ENCODE measurements at regions not wholly inside any gene's neighbourhood (a gene's known extent, or its start where the extent isn't known, plus 50 kb on each side); places are given as distances from the start of the nearest gene placed in this dataset.

DNA sequence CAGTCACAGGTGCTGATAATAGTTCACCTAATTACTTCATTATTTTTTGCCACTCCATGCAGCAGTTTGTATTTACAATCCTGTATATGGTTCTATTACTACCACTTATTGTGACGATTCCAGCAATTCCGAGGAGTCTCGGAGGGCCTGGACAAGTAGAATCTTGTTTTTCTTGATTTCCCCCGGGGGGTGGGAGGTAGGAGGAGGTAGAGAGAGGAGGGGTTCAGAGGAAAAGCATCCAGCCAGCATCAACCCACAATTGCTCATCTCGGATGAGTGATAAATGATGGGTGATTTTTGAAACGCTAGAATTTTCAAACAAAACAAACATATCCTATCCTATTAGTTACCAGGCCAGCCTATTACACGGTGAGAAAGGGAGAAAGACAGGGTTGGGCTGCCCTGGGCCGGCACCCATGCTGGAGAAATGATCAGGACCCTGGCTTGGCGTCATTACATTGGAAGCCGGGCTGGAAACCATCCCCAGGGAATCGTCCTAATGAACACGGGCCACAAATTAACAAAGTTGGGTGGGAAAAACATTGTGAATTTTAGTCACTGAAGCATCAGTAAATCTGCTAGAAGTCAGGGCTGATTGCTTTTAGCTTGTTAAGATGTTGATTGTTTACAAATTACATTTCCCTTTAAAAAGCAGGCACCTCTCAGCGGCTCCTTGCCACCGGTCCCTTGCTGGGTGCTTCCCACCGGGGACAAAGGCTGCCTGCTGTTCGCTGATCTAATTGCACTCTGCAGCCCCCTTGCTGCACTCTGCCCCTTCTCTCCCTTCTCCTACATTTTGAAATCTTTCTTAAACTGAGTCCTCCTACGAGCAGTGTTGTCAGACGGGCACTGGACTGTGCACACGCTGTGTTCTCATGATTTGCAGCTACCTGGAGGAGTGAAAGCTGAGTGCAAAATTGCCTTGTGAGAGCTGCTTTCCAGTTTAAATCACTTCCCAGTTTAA, 95.5 kb downstream of the FAM204A start:
- DNase-seq (ENCODE audit: low read depth in 2 of 2) = no peak

- DNase-seq (ENCODE audit: low read depth in 2 of 2) = no peak
These were observed 98.2 kb downstream of the FAM204A start for GRCh38 chr10:118243907-118244306.

DNA sequence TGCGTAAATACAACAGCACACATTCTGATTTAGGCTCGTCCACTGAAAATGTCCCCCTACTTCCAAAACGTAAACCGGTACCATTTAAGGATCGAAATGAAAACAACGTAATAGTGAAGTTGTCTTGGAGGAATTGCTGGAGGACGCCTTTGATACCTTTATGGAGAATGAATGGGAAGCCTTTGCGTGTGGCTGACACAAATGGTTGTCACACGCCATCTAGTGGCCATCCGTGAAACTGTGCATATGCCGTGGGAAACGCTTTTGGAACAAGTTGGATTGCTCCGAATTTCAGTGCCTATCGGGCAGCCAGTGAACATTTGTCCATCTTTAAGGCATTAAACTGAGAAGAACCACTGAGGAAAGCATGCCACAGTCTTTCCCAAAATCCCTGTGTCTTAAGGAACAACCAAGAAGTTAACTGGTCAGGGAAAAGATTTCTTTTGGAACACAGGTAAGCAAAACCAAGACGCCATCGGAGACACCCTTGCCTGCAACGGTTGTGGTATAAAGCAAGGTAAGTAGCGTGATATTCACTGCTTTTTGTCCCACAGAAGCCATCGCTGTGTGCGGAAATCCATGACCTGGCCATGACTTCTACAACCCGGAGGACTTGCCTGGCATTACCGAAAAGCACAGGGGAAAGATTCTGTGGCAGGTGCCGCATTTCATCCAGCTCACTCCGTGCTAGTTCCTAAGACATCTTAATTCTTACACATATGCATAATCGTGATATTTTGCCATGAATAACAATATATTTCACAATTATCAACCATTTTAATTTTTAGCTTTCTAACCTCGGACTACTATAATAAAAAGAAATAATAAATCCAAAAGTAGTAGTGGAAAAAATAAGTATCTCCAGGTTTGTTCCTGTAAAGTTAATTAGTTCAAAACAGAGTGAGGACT, 100.6 kb downstream of the FAM204A start:
- DNase-seq (ENCODE audit: low read depth in 2 of 2) = peak; percentile 72 to 76

DNA sequence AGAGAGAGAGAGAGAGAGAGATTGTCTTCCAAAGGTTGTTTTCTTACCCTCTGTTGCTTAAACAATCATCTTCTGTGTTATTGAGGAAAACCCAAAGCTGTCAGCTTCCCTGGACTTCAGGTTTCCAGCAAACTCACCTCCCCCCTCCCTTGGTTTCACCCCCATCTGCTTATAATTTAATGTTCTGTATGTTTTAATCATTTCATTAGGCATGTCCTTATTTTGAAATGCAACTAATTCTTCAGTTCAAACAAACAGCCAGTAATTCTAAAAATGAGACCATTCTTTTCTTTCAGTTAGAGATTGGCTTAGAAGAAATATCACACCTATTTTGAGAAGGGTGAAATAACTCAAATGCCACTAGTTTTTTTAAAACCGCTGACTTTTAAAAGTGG, 102.9 kb downstream of the FAM204A start:
- peak; percentile 29 to 42 for DNase-seq (ENCODE audit: low read depth in 2 of 2)

DNA sequence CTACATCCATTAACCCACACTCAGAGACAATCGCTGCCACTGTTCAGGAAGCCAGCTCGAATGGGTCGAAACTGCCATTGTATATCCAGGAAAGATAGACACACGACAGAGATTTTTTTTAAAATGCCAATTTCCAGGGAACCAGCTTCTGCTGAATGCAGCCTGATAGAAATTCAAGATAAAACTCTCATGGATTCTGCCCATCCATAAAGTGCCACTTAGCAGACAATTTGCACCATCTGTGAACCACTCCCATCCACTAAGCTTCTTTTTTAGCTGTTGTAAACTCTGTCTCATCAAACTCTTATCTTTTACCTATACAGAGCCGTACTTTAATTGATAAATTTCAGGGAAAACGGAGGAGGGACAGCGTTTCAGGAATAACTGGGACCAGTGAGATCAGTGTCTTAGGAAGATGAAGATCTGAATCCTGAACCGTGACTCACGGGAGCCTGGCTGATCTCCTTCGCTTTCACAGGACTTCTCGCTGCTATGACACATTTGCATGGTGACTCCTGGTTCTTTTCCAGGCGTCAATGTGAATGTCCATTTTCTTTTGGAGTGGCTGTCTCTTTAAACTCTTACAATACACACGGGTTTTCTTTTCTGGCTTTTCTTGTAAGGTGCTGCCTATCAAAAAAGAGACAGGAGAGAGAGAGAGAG, 103.4 kb downstream of the FAM204A start:
- peak in 1 of 2 experiments; percentile 25 for DNase-seq (ENCODE audit: low read depth in 2 of 2)

DNA sequence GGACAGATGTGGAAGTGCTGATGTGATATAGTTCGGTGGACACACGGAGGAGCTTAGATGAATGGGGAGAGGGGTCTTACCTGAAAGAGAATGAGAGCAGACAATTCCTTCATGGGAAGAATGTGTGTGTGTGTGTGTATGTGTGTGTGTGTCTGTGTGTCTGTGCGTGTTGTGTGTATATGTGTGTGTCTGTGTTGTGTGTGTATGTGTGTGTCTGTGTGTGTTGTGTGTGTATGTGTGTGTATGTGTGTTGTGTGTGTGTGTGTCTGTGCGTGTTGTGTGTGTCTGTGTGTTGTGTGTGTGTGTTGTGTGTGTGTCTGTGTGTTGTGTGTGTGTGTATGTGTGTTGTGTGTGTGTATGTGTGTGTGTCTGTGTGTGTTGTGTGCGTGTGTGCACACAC, 104.2 kb downstream of the FAM204A start:
- no peak for DNase-seq (ENCODE audit: low read depth in 2 of 2)

DNA sequence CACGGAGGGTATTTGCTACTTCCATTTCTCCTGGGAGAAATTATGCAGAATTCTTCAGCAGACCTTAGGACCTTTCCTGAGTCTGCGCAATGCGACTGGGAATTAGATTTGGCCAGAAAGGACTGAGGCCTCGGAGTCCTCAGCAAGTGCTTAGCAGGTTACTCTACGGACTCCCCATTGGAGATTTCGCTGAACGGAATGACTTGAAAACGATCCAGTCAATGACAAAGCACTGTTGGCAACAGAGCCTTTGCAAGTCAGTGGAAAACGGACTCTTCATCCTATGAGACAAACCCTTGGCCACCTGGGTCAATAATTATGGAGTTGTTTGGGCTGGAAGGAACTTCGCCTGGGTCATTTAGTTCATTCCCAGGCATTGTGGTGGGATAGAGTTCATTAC, 107.4 kb downstream of the FAM204A start:
- no peak for DNase-seq (ENCODE audit: low read depth in 2 of 2)

DNA sequence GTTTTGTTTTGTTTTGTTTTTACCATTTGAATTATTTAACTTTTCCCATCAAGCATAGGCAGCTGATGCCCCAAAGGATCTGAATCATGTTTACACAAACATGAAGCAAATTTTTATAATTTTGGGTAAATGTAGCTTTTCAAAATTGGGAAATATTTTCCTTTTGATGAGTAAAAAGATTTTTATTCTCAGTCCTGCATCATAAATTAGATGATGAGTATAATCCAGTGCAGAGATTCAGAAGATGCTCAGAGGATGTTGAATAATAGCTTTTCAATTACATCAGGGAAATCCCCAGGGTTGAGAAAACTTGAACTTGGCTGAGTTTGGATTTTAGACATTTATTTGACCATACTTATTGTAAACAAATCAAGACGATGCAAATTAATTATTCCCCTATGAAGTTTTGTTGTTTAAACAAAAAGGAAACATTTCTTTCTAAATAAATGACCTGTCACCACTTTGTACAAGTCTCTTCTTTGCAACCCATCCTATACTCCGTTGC, 121.7 kb downstream of the FAM204A start:
- DNase-seq (ENCODE audit: low read depth in 2 of 2) = no peak

DNA sequence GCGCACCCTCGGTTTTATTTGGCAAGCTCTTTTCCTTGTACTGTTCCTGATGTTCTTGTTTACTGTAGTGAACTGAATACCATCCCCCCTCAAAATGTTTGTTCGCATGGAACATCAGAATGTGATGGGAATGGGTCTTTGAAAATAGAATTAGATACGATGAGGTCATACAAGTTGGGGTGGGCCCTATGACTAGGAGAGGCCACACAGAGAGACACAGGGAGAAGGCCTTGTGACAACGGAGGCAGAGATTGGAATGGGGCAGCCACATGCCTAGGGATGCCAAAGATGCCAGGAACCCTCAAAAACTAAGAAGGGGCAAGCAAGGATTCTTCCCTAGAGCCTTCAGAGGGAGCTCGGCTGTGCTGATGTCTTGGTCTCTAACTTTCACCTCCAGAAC, 123.6 kb downstream of the FAM204A start:
- no peak for DNase-seq (ENCODE audit: low read depth in 2 of 2)

GRCh38 chr10:118216571-118217170, 125.5 kb downstream of the FAM204A start:
- DNase-seq (ENCODE audit: low read depth in 2 of 2) = peak; percentile 20 to 33

- DNase-seq (ENCODE audit: low read depth in 2 of 2) = peak; percentile 84 to 85
These were observed 126.1 kb downstream of the FAM204A start for GRCh38 chr10:118216020-118216419.

DNA sequence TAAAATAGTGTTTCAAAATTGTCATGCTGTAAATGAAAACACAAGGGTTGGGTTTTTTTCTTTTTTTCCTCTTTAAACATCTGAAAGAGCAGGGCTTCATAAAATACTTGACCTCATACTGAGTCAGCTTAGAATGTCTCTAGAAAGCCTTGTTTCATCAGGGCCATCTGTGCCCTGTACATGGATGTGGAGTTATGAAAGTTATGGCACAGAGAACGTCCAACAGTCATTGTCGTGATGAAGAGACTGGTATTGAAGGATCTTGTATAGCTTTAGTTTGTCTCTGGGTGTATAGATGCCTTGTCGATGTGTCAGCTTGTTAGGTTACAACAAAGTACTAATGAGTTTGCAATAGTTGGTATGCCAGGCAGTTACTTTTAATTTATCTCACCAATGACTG, 127.3 kb downstream of the FAM204A start:
- peak; percentile 16 to 20 for DNase-seq (ENCODE audit: low read depth in 2 of 2)

DNA sequence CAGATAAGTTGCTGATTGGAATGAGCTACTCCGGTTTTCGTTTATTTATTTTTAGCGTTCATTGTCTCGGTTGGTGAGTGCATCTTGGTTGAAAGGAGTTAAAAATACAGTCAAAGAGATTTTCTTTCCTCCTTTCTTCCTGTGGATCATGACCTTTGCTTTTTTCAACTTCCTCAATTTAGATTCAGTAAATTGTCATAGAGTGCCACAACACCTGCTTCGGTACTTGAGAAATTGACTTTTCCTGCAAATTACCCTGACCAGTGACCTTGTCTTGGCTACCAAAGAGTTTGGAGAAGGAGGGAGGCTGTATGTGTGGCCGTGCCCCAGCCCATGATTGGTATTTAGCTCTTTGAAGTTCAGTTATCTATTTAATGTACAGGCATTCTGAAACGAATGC, 128.7 kb downstream of the FAM204A start:
- DNase-seq (ENCODE audit: low read depth in 2 of 2) = no peak

DNA sequence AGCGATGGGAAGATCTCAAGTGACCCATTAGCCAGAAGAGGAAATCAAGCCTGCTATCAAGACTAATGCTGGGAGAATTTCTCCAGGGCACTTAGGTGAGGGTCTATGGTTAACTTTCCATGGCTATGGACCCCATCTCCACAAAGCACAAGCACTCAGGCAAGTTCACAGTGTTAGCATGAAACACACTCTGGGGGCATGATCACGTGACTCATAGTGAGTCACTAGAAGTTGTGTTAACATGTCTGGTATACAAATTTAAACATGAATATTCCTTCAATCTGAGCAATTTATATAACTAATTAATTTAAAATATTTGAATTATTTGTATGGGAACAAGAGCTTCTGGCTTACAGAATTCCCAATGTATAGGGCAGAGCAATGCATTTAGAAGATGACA, 131.8 kb downstream of the FAM204A start:
- no peak for DNase-seq (ENCODE audit: low read depth in 2 of 2)

- no peak for DNase-seq (ENCODE audit: low read depth in 2 of 2)
These were observed 132.9 kb downstream of the FAM204A start for GRCh38 chr10:118209215-118209614.

DNA sequence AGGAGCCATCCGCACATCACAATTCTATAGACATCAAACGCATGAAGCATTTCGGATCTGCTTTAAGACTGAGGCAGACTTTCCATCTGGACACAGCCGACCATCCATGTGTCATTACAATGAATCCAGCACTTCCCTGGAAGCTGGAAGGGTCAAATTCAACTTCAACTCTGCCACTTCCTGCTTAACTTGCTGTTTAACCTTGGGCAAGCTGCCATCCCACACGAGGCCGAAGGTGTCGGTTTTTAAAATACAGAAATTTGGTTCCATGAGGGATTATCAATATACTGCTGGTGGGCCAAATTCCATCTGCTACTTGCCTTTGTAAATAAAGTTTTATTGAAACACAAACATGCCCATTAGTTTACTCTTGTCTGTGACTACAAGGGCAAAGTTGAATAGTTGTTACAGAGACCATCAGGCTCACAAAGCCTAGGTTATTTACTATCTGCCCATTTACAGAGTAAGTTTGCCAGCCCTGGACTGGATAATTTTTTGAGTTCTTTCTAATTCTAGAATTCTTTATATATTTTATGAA, 134.6 kb downstream of the FAM204A start:
- DNase-seq (ENCODE audit: low read depth in 2 of 2) = no peak

DNA sequence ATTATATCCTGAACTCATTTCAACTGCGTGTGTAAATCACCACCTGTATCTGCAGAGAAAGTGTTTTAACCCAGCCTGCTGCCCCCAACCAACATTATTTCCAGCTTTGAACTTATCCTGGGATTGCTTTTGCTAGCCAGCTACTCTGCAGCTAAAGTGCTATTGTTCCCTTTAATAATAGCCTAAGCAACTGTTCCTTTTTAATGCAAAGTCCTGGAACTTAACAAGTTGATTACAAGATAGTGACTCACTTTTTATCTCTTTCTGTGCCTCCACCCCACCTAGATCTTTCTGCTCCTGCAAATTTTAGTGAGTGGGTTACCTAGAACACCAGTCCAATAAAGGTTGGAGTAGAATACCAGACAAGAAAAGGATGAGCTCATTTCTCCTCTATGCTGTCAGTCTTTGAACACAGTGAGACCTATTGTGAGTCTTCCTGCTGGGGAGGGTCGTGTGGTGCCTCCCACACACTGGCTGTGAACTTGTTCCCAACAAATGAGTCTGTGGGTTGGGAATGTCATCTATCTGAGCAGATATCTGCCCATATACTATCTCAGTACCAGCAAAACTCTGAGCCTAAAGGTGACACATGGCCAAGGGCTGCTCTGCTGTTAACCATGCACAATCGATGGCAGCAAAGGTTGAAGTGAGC, 137.7 kb downstream of the FAM204A start:
- DNase-seq (ENCODE audit: low read depth in 2 of 2) = no peak

DNA sequence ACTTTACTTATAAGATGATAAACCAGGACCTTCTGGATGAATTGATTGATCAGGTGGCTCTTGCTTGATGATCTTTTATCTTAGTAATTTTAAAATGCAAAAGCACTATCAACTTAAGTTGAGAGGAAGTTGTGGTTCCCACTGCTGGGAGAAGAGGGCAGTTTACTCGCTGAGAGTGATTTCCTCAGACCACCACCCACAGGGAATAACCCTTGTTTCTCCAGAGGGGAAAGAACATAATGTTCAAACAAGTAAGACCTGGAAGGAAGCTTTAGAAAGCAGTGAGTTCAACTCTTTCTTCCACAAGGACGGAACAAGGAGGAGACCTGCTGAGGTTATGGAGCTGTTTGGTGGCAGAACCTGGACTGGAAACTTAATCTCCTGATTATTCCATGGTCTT, 138.7 kb downstream of the FAM204A start:
- DNase-seq (ENCODE audit: low read depth in 2 of 2) = no peak

DNA sequence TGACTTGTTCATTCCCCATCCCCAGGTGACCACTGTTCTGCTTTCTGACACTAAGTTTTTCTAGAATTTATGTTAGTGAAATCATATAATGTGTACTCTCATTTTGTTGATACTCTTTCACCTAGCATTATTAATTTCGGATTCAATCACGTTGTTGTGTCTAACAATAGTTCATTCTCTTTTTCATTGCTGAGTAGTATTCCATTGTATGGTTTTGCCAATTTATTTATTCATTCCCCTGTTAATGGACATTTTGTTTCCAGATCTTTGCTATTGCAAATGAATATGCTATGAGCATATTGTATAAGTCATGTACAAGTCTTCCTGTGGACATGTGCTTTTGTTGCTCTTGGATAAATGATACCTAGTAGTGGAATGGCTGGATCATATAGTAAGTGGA, 146.4 kb downstream of the FAM204A start:
- no peak for DNase-seq (ENCODE audit: low read depth in 2 of 2)

- DNase-seq (ENCODE audit: low read depth in 2 of 2) = no peak
These were observed 146.9 kb upstream of the RAB11FIP2 start for GRCh38 chr10:118193642-118194041.

GRCh38 chr10:118181021-118181420, 134.3 kb upstream of the RAB11FIP2 start:
- DNase-seq (ENCODE audit: low read depth in 2 of 2) = no peak
